ENCODE measurements at regions not wholly inside any gene's neighbourhood (a gene's known extent, or its start where the extent isn't known, plus 50 kb on each side); places are given as distances from the start of the nearest gene placed in this dataset.

DNA sequence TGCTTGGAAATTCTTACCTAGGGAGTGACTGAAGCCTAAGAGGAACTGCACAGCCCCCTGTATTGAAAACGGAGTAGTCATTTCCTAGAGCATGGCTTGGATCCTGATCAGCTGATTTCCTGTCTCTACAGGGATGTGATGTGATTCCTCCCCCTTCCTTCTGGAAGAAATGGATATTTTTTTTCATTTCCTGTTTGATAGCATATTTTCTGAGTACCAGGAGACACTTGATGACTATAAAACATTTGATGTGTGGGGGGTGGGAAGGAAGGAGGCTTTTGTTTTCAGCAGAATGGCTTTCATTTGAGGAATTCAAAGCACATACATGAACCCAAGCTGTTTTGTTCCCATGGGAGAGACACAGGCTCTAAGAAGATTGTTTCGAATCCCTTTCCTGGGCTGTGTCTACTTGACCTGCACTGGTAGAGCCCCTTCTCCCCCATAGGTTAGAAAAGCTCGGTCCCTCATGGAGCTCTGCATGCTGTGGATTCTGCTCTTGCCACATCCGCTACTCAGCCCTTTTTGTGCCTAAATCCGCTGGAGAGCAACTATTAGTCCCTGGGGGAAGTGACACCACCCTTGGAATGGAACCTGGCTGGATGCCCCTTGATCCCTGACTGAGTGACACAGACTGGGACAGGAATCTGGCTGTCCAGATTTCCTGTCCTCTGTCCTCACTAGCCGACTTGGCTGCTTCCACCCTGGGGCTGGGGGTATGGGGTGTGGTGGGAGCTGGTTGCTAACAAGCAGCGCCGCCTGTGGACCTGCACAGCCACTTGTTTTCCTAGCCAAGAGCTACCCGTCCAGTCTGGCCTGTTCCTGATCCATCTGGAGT lies 71.8 kb upstream of the MACF1 start:
- WGBS, 2 donors = 61% methylated on average over 6 to 7 of the region's 9 CpGs
- Histone ChIP-seq H3K9me3 (no peaks in the 10 kb centered on the region), H3K27me3 (no peaks in the 10 kb centered on the region), H3K4me1 (peaks cover 0 to 40% (median 15%) of the 10 kb centered on the region in 4 donors), H3K4me3 (no peak overlapping the region), H3K27ac (peak overlapping the region in 2 of 4 donors; percentile 60 to 75), H3K36me3 (no peaks in the 10 kb centered on the region)
- DNase-seq (ENCODE audit: low spot score in 2 of 2) = no peak
- TF ChIP-seq, protein P1, sequence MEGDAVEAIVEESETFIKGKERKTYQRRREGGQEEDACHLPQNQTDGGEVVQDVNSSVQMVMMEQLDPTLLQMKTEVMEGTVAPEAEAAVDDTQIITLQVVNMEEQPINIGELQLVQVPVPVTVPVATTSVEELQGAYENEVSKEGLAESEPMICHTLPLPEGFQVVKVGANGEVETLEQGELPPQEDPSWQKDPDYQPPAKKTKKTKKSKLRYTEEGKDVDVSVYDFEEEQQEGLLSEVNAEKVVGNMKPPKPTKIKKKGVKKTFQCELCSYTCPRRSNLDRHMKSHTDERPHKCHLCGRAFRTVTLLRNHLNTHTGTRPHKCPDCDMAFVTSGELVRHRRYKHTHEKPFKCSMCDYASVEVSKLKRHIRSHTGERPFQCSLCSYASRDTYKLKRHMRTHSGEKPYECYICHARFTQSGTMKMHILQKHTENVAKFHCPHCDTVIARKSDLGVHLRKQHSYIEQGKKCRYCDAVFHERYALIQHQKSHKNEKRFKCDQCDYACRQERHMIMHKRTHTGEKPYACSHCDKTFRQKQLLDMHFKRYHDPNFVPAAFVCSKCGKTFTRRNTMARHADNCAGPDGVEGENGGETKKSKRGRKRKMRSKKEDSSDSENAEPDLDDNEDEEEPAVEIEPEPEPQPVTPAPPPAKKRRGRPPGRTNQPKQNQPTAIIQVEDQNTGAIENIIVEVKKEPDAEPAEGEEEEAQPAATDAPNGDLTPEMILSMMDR (IDR thresholded peaks at IDR 0.05) = no peak
- TF ChIP-seq POLR2A (IDR thresholded peaks at IDR 0.05) (no peak), EP300 (IDR thresholded peaks at IDR 0.05) (peak in 1 of 2 donors; percentile 30)

DNA sequence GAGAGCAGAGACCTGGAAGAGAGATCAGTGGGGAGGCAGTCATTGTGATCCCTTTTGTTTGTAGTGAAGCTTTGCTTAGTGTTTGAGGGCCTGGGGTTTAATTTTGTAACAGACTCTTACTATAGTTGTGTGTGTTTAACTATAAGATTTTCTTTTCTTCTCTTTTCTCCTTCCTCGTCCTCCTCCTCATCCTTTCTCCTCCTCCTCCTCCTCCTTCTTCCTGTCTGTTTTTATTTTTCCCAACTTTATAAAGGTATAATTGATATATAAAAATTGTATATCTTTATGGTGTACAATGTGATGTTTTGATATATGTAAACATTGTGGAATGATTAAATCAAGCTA lies 71.2 kb upstream of the MACF1 start:
- Histone ChIP-seq H3K36me3 (no peaks in the 10 kb centered on the region), H3K4me3 (no peak overlapping the region), H3K9me3 (no peaks in the 10 kb centered on the region), H3K27ac (peak overlapping the region in 1 of 4 donors; percentile 75), H3K4me1 (peaks cover 0 to 34% (median 13%) of the 10 kb centered on the region in 4 donors), H3K27me3 (no peaks in the 10 kb centered on the region)
- 64 to 93% methylated on average over 1 of the region's 1 CpG for WGBS, 2 donors
- TF ChIP-seq POLR2A (IDR thresholded peaks at IDR 0.05) (no peak), EP300 (IDR thresholded peaks at IDR 0.05) (no peak)
- TF ChIP-seq, protein P1 (IDR thresholded peaks at IDR 0.05) = no peak
- no peak for DNase-seq (ENCODE audit: low spot score in 2 of 2)

DNA sequence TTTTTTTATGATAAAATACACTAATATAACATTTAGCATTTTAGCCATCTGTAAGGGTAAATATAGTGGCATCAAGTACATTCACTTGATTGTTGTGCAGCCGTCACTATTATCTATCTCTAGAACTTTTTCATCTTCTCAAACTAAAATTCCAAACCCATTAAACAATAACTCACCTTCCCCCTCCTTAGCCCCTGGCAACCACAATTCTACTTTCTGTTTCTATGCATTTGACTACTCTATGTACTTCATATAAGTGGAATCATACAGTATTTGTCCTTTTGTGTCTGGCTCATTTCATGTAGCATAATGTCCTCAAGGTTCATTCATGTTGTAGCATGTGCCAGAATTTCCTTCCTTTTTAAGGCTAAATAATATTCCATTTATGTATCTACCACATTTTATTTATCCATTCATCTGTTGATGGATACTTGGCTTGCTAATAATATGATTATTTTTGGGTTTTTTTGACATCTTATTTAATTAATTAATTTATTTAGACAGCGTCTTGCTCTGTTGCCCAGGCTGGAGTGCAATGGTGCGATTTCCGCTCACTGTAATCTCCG lies 69.6 kb upstream of the MACF1 start:
- H3K27ac ChIP-seq = no peak overlapping the region
- 97 to 98% methylated on average over 5 of the region's 5 CpGs for WGBS, 2 donors

DNA sequence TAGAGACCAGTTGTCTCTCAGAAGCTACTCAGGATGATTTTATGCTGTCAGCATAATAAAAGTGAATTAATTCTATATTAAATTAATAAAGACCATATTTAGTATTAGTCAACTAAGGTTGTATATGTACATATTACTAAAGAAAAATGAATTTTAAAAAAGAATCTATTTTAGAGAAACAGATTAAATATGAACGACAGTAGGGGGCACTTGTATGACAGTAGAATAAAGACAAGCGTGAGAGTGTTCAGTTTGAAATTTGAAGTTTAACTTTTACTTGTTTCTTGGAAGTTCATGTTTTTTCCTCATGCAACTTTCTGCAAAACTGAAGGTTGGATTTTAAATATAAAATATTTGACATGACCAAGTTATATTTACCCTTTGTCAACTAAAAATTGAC lies 67.9 kb upstream of the MACF1 start:
- Histone ChIP-seq H3K4me1 (peaks cover 0 to 15% (median 10%) of the 10 kb centered on the region in 4 donors), H3K4me3 (no peak overlapping the region), H3K27me3 (no peaks in the 10 kb centered on the region), H3K9me3 (no peaks in the 10 kb centered on the region), H3K36me3 (no peaks in the 10 kb centered on the region), H3K27ac (no peak overlapping the region)
- TF ChIP-seq, protein P1 (IDR thresholded peaks at IDR 0.05) = no peak
- TF ChIP-seq EP300 (IDR thresholded peaks at IDR 0.05) = no peak
- no peak for TF ChIP-seq POLR2A (IDR thresholded peaks at IDR 0.05)
- DNase-seq (ENCODE audit: low spot score in 2 of 2) = no peak
- WGBS, 2 donors = 71 to 82% methylated on average over 2 of the region's 2 CpGs

More for the DNA sequence above, 69.6 kb upstream of the MACF1 start:
- no peak for DNase-seq (ENCODE audit: low spot score in 2 of 2)
- Histone ChIP-seq H3K36me3 (no peaks in the 10 kb centered on the region), H3K4me1 (peaks cover 0 to 25% (median 13%) of the 10 kb centered on the region in 4 donors), H3K4me3 (no peak overlapping the region), H3K27me3 (no peaks in the 10 kb centered on the region), H3K9me3 (no peaks in the 10 kb centered on the region)
- no peak for TF ChIP-seq EP300 (IDR thresholded peaks at IDR 0.05)
- no peak for TF ChIP-seq POLR2A (IDR thresholded peaks at IDR 0.05)
- TF ChIP-seq, protein P1 (IDR thresholded peaks at IDR 0.05) = no peak

DNA sequence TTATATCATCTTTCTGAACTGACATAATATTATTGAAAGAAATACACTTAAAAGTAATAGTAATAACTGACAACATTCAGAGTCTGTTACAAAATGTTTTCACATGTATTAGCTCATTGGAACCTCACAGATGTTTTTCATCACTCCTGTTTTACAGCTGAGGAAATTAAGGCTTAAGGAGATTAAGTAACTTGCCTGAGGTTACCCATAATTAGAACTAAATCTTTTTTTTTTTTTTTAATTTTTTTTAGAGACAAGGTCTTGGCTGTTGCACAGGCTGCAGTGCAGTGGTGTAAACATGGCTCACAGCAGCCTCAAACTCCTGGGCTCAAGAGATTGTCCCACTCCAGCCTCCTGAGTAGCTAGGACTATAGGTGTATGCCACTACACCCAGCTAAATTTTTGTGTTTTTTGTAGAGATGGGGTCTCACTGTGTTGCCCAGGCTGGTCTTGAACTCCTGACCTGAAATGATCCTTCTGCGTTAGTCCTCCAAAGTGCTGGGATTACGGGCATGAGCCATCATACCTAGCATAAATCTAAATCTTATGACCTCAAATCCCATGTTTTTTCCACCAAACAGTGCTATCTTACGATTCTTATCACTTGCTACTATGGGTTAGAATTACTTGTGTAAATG lies 64.7 kb upstream of the MACF1 start:
- WGBS, 2 donors = 94 to 96% methylated on average over 3 of the region's 3 CpGs
- peaks cover 0 to 13% (median 0%) of the 10 kb centered on the region in 4 donors for H3K4me1 ChIP-seq
- H3K9me3 ChIP-seq = no peaks in the 10 kb centered on the region
- no peaks in the 10 kb centered on the region for H3K36me3 ChIP-seq
- H3K4me3 ChIP-seq = no peak overlapping the region
- no peak for DNase-seq (ENCODE audit: low spot score in 2 of 2)
- no peak overlapping the region for H3K27ac ChIP-seq
- TF ChIP-seq, protein P1 (IDR thresholded peaks at IDR 0.05) = no peak
- TF ChIP-seq EP300 (IDR thresholded peaks at IDR 0.05) (no peak), POLR2A (IDR thresholded peaks at IDR 0.05) (no peak)
- no peaks in the 10 kb centered on the region for H3K27me3 ChIP-seq
